IMR-90 (cell line): ENCODE measurements at regions not wholly inside any gene's neighbourhood (a gene's known extent, or its start where the extent isn't known, plus 50 kb on each side); places are given as distances from the start of the nearest gene placed in this dataset.

ENCODE experiments used
- ATAC-seq: fragments of 200-7000 bp; cut with Tn5 transposase; 2 replicates; pipeline ENCODE4 v1.9.1; 2020; ENCODE audit warnings: low read depth, mild to moderate bottlenecking, moderate library complexity
- BruUV-seq: library from RNA; stranded (reverse); fragments of 400-500 nt; replicated peaks from 2 replicates; lab custom pipeline; 2021; lab: Mats Ljungman, UMichigan
- CTCF ChIA-PET: fragments of 300-600 bp; formaldehyde crosslinking; extraction: SDS; loops from one replicate; lab custom pipeline; 2021; ENCODE audit warnings: antibody characterized with exemption; lab: Yijun Ruan, JAX
- POLR2A ChIA-PET: fragments of 300-600 bp; sonication (Branson Sonifier 250); formaldehyde crosslinking; loops from one replicate; lab custom pipeline; 2022; ENCODE audit warnings: antibody characterized with exemption; ENCODE audit not compliant: unreplicated experiment; lab: Charles Lee
- DNase-seq: peaks from one replicate; pipeline ENCODE4 v3.0.0; 2013
- H2AFZ ChIP-seq: replicated peaks from 2 replicates; pipeline ENCODE3; 2013; ENCODE audit warnings: low read length, mild to moderate bottlenecking; ENCODE audit not compliant: poor library complexity
- H2AK5ac ChIP-seq: 2 replicates; pipeline ENCODE4 v1.6.1; 2013; ENCODE audit warnings: low read depth, low read length, inconsistent platforms
- H2AK9ac ChIP-seq: replicated peaks from 2 replicates; pipeline ENCODE3; 2013; ENCODE audit warnings: mild to moderate bottlenecking, low read depth, low read length, moderate library complexity; ENCODE audit not compliant: poor library complexity
- H2BK120ac ChIP-seq: 2 replicates; pipeline ENCODE4 v1.6.1; 2013; ENCODE audit warnings: low read depth, low read length, inconsistent platforms
- H2BK15ac ChIP-seq: 3 replicates; pipeline ENCODE4 v1.6.1; 2013; ENCODE audit warnings: low read depth, low read length, inconsistent platforms
- H2BK20ac ChIP-seq: 2 replicates; pipeline ENCODE4 v1.6.1; 2013; ENCODE audit warnings: low read depth, mild to moderate bottlenecking, inconsistent platforms, low read length, moderate library complexity
- H2BK5ac ChIP-seq: 2 replicates; pipeline ENCODE4 v1.6.1; 2013; ENCODE audit warnings: mild to moderate bottlenecking, low read depth, low read length, inconsistent platforms; ENCODE audit not compliant: poor library complexity, severe bottlenecking
- H3K14ac ChIP-seq: replicated peaks from 2 replicates; pipeline ENCODE4 v1.6.1; 2013; ENCODE audit warnings: low read depth, low read length, inconsistent platforms
- H3K18ac ChIP-seq: 2 replicates; pipeline ENCODE4 v1.6.1; 2013; ENCODE audit warnings: low read depth, low read length, control low read depth
- H3K23ac ChIP-seq: 2 replicates; pipeline ENCODE4 v1.6.1; 2013; ENCODE audit warnings: low read depth, low read length, inconsistent platforms
- H3K27ac ChIP-seq: 2 replicates; pipeline ENCODE4 v1.5.1; 2013; ENCODE audit warnings: mild to moderate bottlenecking, control low read depth, low read length; ENCODE audit not compliant: insufficient read depth
- H3K27me3 ChIP-seq: 2 replicates; pipeline ENCODE4 v1.6.1; 2013; ENCODE audit warnings: low read length; ENCODE audit not compliant: control insufficient read depth, insufficient read depth
- H3K36me3 ChIP-seq: 2 replicates; pipeline ENCODE4 v1.6.1; 2013; ENCODE audit warnings: low read length, mixed read lengths; ENCODE audit not compliant: control insufficient read depth, insufficient read depth
- H3K4ac ChIP-seq: 2 replicates; pipeline ENCODE4 v1.6.1; 2013; ENCODE audit warnings: low read depth, low read length, inconsistent platforms
- H3K4me1 ChIP-seq: 2 replicates; pipeline ENCODE4 v1.6.1; 2013; ENCODE audit warnings: low read length, mixed read lengths; ENCODE audit not compliant: control insufficient read depth, insufficient read depth
- H3K4me2 ChIP-seq: 2 replicates; pipeline ENCODE4 v1.6.1; 2013; ENCODE audit warnings: low read depth, mild to moderate bottlenecking, control low read depth, low read length, moderate library complexity
- H3K4me3 ChIP-seq: 2 replicates; pipeline ENCODE4 v1.5.1; 2013; ENCODE audit warnings: low read depth, mild to moderate bottlenecking, control low read depth, low read length, moderate library complexity; ENCODE audit not compliant: insufficient read depth
- H3K56ac ChIP-seq: 2 replicates; pipeline ENCODE4 v1.6.1; 2013; ENCODE audit warnings: low read length, inconsistent platforms; ENCODE audit not compliant: insufficient read depth; ENCODE audit errors: extremely low read depth
- H3K79me1 ChIP-seq, 2 experiments: 2 replicates each; pipeline ENCODE4 v1.6.1; 2013; ENCODE audit warnings: low read length in 2 of 2, inconsistent platforms in 1 of 2, low read depth in 1 of 2
- H3K9ac ChIP-seq: 2 replicates; pipeline ENCODE4 v1.6.1; 2013; ENCODE audit warnings: low read depth, low read length, control low read depth
- H3K9me1 ChIP-seq: 2 replicates; pipeline ENCODE4 v1.6.1; 2013; ENCODE audit warnings: low read length, inconsistent platforms; ENCODE audit not compliant: insufficient read depth
- H3K9me3 ChIP-seq: 2 replicates; pipeline ENCODE4 v1.6.1; 2013; ENCODE audit warnings: low read length; ENCODE audit not compliant: control insufficient read depth, insufficient read depth
- H4K20me1 ChIP-seq: 2 replicates; pipeline ENCODE4 v1.6.1; 2013; ENCODE audit warnings: low read length, inconsistent platforms; ENCODE audit not compliant: insufficient read depth
- H4K5ac ChIP-seq: 2 replicates; pipeline ENCODE4 v1.6.1; 2013; ENCODE audit warnings: mild to moderate bottlenecking, low read depth, low read length, control low read depth
- H4K8ac ChIP-seq, 2 experiments: 2 replicates each; pipeline ENCODE4 v1.6.1; 2013; ENCODE audit warnings: low read depth in 2 of 2, low read length in 2 of 2, control low read depth in 1 of 2, inconsistent platforms in 1 of 2
- H4K91ac ChIP-seq: 2 replicates; pipeline ENCODE4 v1.6.1; 2013; ENCODE audit warnings: low read depth, low read length, inconsistent platforms; ENCODE audit not compliant: insufficient read depth
- BHLHE40 ChIP-seq: fragments of 150-350 bp; IDR thresholded peaks from 2 replicates; pipeline ENCODE4 v1.6.1; 2016; ENCODE audit warnings: mild to moderate bottlenecking, low read depth, low read length
- CEBPB ChIP-seq: IDR thresholded peaks from 2 replicates; pipeline ENCODE4 v1.6.1; 2012; ENCODE audit warnings: low read depth, low read length, improper control_type of control experiment
- CHD1 ChIP-seq: IDR thresholded peaks from 2 replicates; pipeline ENCODE4 v1.6.1; 2012; ENCODE audit warnings: low read depth, low read length, improper control_type of control experiment
- CTCF ChIP-seq: conservative IDR thresholded peaks from 2 replicates; pipeline ENCODE4 v1.5.1; 2012; ENCODE audit warnings: mild to moderate bottlenecking, low read depth, low read length, improper control_type of control experiment
- ELK1 ChIP-seq: fragments of 150-350 bp; IDR thresholded peaks from 2 replicates; pipeline ENCODE4 v1.6.1; 2016; ENCODE audit warnings: low read depth, mild to moderate bottlenecking, low read length, moderate library complexity, borderline replicate concordance
- FOS ChIP-seq: fragments of 150-350 bp; IDR thresholded peaks from 2 replicates; pipeline ENCODE4 v1.6.1; 2016; ENCODE audit warnings: low read depth, low read length
- MAZ ChIP-seq: IDR thresholded peaks from 2 replicates; pipeline ENCODE4 v1.6.1; 2012; ENCODE audit warnings: low read depth, mild to moderate bottlenecking, low read length, improper control_type of control experiment, moderate library complexity, borderline replicate concordance
- MXI1 ChIP-seq: IDR thresholded peaks from 2 replicates; pipeline ENCODE4 v1.6.1; 2012; ENCODE audit warnings: low read depth, mild to moderate bottlenecking, low read length, moderate library complexity, borderline replicate concordance
- POLR2A ChIP-seq: IDR thresholded peaks from 2 replicates; pipeline ENCODE4 v1.6.1; 2012; ENCODE audit warnings: mild to moderate bottlenecking, low read depth, low read length
- RAD21 ChIP-seq: IDR thresholded peaks from 2 replicates; pipeline ENCODE4 v1.6.1; 2012; ENCODE audit warnings: low read length, improper control_type of control experiment
- SMC3 ChIP-seq: fragments of 150-350 bp; IDR thresholded peaks from 2 replicates; pipeline ENCODE4 v1.6.1; 2016; ENCODE audit warnings: low read depth, mild to moderate bottlenecking, antibody characterized with exemption, low read length, moderate library complexity
- USF2 ChIP-seq: fragments of 150-350 bp; IDR thresholded peaks from 2 replicates; pipeline ENCODE4 v1.6.1; 2017; ENCODE audit warnings: mild to moderate bottlenecking, antibody characterized with exemption, low read length, low read depth
- WGBS, 2 experiments: methylation state at CpG; one replicate each; pipeline versions ENCODE4 v1.1.5 to v1.1.7; 2013; ENCODE audit warnings: missing lambda C conversion rate in 2 of 2; ENCODE audit not compliant: insufficient read length in 1 of 2; ENCODE audit errors: extremely low coverage in 2 of 2; 5-methylcytosine and 5-hydroxymethylcytosine counted together
- dilution Hi-C: fragments of 300-500 bp; cut with HindIII; formaldehyde crosslinking; loops from one replicate; pipeline ENCODE4 v1.14.3; 2018; ENCODE audit warnings: low sequenced_read_pairs; ENCODE audit not compliant: unreplicated experiment
- in situ Hi-C: fragments of 300-500 bp; cut with MboI; formaldehyde crosslinking; loops from 3 replicates; pipeline ENCODE4 v1.14.3; 2019; ENCODE audit warnings: low sequenced_read_pairs, inconsistent platforms, mixed read lengths
- intact Hi-C: fragments of 100-400 bp; cut with micrococcal nuclease; formaldehyde crosslinking; loops from 2 replicates; pipeline ENCODE4 v1.10.0; 2022

GRCh38 chr1:101309334-101310311 lies 72.8 kb downstream of the S1PR1 start:
- H2BK15ac ChIP-seq = no peak overlapping the region
- H3K36me3 ChIP-seq = no peaks in the 10 kb centered on the region
- no peak overlapping the region for H3K18ac ChIP-seq
- WGBS, 2 experiments = 1% methylated on average over 10 of the region's 37 CpGs; no CpG with 5 or more reads in 1 of the 2 experiments
- H4K5ac ChIP-seq = no peak overlapping the region
- H3K27me3 ChIP-seq = peaks cover 51% of the 10 kb centered on the region
- ATAC-seq (peak; percentile 96), DNase-seq (peak; percentile 56)
- H3K79me1 ChIP-seq = no peaks in the 10 kb centered on the region
- CTCF ChIA-PET = interaction anchor here (0.7 to 2.7 kb wide), 18 partner anchors 9 to 321 kb away, joined by 3 to 28 read pairs (median 4); no protein-coding TSS in a partner anchor
- no peaks in the 10 kb centered on the region for H4K20me1 ChIP-seq
- no peak overlapping the region for H2AK9ac ChIP-seq
- dilution Hi-C loops = no loop called here
- no peak overlapping the region for H3K14ac ChIP-seq
- intact Hi-C loops = loop anchor here (1.0 kb wide), 2 partner anchors 48 to 129 kb away; no protein-coding TSS in a partner anchor
- no peaks in the 10 kb centered on the region for H3K9me3 ChIP-seq
- no peak overlapping the region for H4K91ac ChIP-seq
- no peak overlapping the region for H2BK120ac ChIP-seq
- no peak overlapping the region for H2BK20ac ChIP-seq
- H3K9ac ChIP-seq = no peak overlapping the region
- in situ Hi-C loops = loop anchor here (5.0 kb wide), 1 partner anchor 38 kb away; no protein-coding TSS in a partner anchor
- H3K4me1 ChIP-seq = no peaks in the 10 kb centered on the region
- H3K56ac ChIP-seq = no peak overlapping the region
- no peaks in the 10 kb centered on the region for H3K9me1 ChIP-seq
- H2BK5ac ChIP-seq = no peak overlapping the region
- H3K4me2 ChIP-seq = peak overlapping the region; percentile 71
- H3K23ac ChIP-seq = no peak overlapping the region
- BruUV-seq = no TSS peak
- no peak overlapping the region for H2AK5ac ChIP-seq
- H3K4me3 ChIP-seq = no peak overlapping the region
- H3K4ac ChIP-seq = no peak overlapping the region
- TF ChIP-seq MAZ = no peak
- TF ChIP-seq SMC3 = peak; percentile 77
- peak; percentile 91 for TF ChIP-seq CTCF
- TF ChIP-seq ELK1 = no peak
- TF ChIP-seq CHD1 = no peak
- TF ChIP-seq POLR2A = no peak
- peak; percentile 7; the same call in 1 of the 2 replicates for TF ChIP-seq BHLHE40
- TF ChIP-seq MXI1 = no peak
- no peak for TF ChIP-seq USF2
- TF ChIP-seq CEBPB = no peak
- TF ChIP-seq FOS = no peak
- TF ChIP-seq RAD21 = peak; percentile 79
- H4K8ac ChIP-seq = no peak overlapping the region
- H3K27ac ChIP-seq = no peak overlapping the region
- POLR2A ChIA-PET = interaction anchor here (0.6 kb wide), 1 partner anchor 48 kb away, joined by 4 read pairs; no protein-coding TSS in a partner anchor
- peak overlapping the region; percentile 18 for H2AFZ ChIP-seq
